Glutamatergic neuron (in vitro differentiated cells): ENCODE measurements at regions not wholly inside any gene's neighbourhood (a gene's known extent, or its start where the extent isn't known, plus 50 kb on each side); places are given as distances from the start of the nearest gene placed in this dataset.

Experiments
- DNase-seq: peaks from one replicate; pipeline ENCODE4 v3.0.0; 2022
- H3K27ac Mint-ChIP-seq: one replicate; pipeline ENCODE4 v1.8.0; 2020; ENCODE audit warnings: mild to moderate bottlenecking, mixed read lengths, inconsistent platforms; ENCODE audit not compliant: unreplicated experiment
- H3K27me3 Mint-ChIP-seq: one replicate; pipeline ENCODE4 v1.8.0; 2020; ENCODE audit warnings: mild to moderate bottlenecking, moderate library complexity, mixed read lengths, inconsistent platforms; ENCODE audit not compliant: unreplicated experiment
- H3K36me3 Mint-ChIP-seq: one replicate; pipeline ENCODE4 v1.8.0; 2020; ENCODE audit warnings: mild to moderate bottlenecking, mixed read lengths, inconsistent platforms; ENCODE audit not compliant: unreplicated experiment
- H3K4me1 Mint-ChIP-seq: one replicate; pipeline ENCODE4 v1.8.0; 2020; ENCODE audit warnings: mild to moderate bottlenecking, low read depth, mixed read lengths, inconsistent platforms; ENCODE audit not compliant: unreplicated experiment
- H3K4me3 Mint-ChIP-seq: one replicate; pipeline ENCODE4 v1.8.0; 2020; ENCODE audit warnings: mild to moderate bottlenecking, mixed read lengths, inconsistent platforms; ENCODE audit not compliant: unreplicated experiment
- H3K9me3 Mint-ChIP-seq: one replicate; pipeline ENCODE4 v1.8.0; 2020; ENCODE audit warnings: mild to moderate bottlenecking, moderate library complexity, mixed read lengths, inconsistent platforms; ENCODE audit not compliant: unreplicated experiment
- TF ChIP-seq, protein P1 (sequence below): fragments of 200-600 bp; sonication (generic); IDR thresholded peaks from one replicate; pipeline ENCODE4 v1.5.0; 2021; ENCODE audit not compliant: partially characterized antibody, unreplicated experiment

DNA sequence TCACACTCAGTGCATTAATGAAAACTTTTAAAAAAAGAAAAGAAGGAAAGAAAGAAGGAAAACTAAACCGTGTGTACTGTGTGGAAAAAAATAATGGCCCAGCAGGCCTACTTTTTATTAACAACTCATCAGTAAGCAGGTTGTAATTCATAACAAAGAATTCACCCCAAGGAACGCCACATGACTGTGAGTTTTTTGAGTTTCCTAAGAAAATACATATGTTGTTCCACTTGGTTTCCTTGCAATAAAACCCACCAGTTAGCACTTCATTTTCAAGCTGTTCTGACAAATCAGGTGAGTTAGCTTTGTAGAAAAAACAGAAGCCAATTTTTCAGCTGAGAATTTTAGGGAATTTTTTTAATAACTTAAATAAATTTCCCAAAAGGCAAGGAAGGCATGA lies 259.3 kb upstream of the TBX18 start:
- Mint-ChIP-seq H3K27ac (no peak overlapping the region), H3K36me3 (no peaks in the 10 kb centered on the region), H3K4me3 (no peak overlapping the region), H3K9me3 (no peaks in the 10 kb centered on the region), H3K27me3 (peaks cover 2% of the 10 kb centered on the region), H3K4me1 (no peaks in the 10 kb centered on the region)
- DNase-seq: no peak
- TF ChIP-seq, protein P1, sequence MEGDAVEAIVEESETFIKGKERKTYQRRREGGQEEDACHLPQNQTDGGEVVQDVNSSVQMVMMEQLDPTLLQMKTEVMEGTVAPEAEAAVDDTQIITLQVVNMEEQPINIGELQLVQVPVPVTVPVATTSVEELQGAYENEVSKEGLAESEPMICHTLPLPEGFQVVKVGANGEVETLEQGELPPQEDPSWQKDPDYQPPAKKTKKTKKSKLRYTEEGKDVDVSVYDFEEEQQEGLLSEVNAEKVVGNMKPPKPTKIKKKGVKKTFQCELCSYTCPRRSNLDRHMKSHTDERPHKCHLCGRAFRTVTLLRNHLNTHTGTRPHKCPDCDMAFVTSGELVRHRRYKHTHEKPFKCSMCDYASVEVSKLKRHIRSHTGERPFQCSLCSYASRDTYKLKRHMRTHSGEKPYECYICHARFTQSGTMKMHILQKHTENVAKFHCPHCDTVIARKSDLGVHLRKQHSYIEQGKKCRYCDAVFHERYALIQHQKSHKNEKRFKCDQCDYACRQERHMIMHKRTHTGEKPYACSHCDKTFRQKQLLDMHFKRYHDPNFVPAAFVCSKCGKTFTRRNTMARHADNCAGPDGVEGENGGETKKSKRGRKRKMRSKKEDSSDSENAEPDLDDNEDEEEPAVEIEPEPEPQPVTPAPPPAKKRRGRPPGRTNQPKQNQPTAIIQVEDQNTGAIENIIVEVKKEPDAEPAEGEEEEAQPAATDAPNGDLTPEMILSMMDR: no peak

DNA sequence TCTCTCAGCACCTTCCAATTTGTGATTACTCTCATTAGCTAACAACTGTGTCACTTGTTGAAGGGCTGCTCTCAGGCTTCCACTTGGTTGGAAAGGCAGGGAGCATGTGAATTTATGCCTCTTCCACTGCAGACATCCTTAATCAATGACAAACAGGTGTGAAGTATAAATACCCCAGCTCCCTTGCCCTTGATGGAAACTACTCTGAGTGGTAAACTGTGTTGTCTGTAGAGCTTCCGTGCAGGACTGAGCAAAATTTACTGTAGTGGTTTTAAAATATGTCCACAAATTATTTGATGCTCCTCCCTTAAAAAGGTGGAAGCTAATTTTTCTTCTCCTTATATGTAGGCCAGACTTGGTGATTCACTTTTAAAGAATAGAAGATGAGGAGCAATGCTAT lies 253.0 kb upstream of the TBX18 start:
- Mint-ChIP-seq H3K27me3 (peaks cover 2% of the 10 kb centered on the region), H3K4me3 (no peak overlapping the region), H3K4me1 (no peaks in the 10 kb centered on the region), H3K36me3 (no peaks in the 10 kb centered on the region), H3K9me3 (peaks cover 2% of the 10 kb centered on the region), H3K27ac (no peak overlapping the region)
- no peak for DNase-seq
- TF ChIP-seq, protein P1: no peak

DNA sequence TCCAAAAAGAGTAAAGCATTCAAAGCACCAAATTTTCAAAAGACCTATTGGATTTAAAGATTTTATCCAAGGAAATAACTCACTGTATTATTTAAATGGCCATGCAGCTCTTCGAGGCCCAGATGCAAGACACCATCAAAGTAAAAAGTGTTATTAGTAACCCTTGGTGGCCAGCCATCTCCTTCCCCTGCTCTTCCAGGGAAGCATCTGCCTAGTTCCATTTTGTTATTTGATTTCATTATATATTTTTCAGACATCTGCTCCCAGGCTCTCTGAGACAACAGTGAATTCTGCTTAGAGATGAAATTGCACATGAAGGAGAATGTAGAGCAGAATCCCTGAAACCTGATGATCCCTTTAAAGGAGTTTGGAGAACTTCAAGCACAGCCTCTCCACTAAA lies 252.3 kb upstream of the TBX18 start:
- Mint-ChIP-seq H3K4me1 (no peaks in the 10 kb centered on the region), H3K4me3 (no peak overlapping the region), H3K27ac (no peak overlapping the region), H3K36me3 (no peaks in the 10 kb centered on the region), H3K27me3 (peaks cover under 1% of the 10 kb centered on the region), H3K9me3 (peaks cover 2% of the 10 kb centered on the region)
- DNase-seq: no peak
- TF ChIP-seq, protein P1: no peak

DNA sequence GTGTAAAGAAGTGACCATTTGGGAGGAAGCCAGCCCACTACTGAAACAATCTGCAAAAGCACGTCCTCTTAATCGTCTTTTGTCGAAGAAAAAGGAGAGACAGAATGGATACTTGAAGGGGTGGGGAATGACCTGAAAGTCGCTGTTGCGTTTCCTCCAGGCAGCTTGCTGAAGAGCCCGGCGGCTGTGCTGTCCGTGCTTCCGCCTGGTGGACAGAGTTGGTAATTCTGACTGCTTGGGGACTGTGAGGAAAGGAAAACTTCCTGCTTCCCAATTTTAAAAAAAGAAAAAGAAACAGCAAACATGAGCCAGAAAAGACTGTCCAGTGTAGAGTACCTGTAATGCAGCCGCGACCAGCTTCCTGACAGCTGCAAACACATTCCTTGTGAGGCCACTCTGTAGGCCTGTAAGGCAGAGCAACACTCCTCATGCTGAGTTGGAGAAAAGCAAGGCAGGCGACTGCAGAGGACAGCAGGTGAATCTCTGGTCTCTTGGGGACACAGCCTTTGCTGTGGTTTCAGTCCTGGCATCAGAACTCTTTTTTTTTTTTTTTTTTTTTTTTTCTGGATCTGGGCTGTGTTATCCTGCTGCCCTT lies 251.1 kb upstream of the TBX18 start:
- Mint-ChIP-seq H3K4me3 (no peak overlapping the region), H3K9me3 (peaks cover 2% of the 10 kb centered on the region), H3K4me1 (no peaks in the 10 kb centered on the region), H3K27me3 (no peaks in the 10 kb centered on the region), H3K27ac (no peak overlapping the region), H3K36me3 (no peaks in the 10 kb centered on the region)
- DNase-seq: peak; percentile 75
- TF ChIP-seq, protein P1: peak; percentile 97

DNA sequence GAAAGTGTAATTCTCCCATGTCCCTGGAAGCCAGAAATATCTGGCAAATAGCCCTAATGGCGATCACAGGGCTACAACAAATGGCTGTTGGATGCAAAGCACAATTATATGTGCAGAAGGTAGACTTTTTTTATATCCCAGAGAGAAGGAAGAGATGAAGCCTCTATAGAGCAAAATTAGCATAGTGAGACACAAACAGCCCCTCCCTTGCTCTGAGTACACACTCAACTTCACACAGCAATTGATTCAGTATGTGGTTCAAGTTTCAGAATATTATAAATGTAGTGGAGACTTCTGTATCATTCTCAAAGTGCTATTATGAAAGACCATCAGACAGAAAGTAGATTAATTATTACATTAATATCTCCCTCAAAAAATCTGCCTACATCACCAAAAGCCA lies 246.5 kb upstream of the TBX18 start:
- H3K27ac Mint-ChIP-seq: no peak overlapping the region
- H3K4me1 Mint-ChIP-seq: no peaks in the 10 kb centered on the region
- peaks cover 4% of the 10 kb centered on the region for H3K9me3 Mint-ChIP-seq
- TF ChIP-seq, protein P1: no peak
- H3K36me3 Mint-ChIP-seq: no peaks in the 10 kb centered on the region
- H3K27me3 Mint-ChIP-seq: no peaks in the 10 kb centered on the region
- H3K4me3 Mint-ChIP-seq: no peak overlapping the region
- DNase-seq: no peak
